ENCODE measurements at regions not wholly inside any gene's neighbourhood (a gene's known extent, or its start where the extent isn't known, plus 50 kb on each side); places are given as distances from the start of the nearest gene placed in this dataset.

- Histone ChIP-seq H3K4me1 (ENCODE audit: control insufficient read depth in 1 of 2, low read depth in 2 of 2) (no peaks in the 10 kb centered on the region), H3K9me3 (no peaks in the 10 kb centered on the region), H3K36me3 (no peaks in the 10 kb centered on the region), H3K27ac (no peak overlapping the region), H3K27me3 (replicated peaks; ENCODE audit: insufficient read depth) (no peaks in the 10 kb centered on the region), H3K4me3 (no peak overlapping the region)
- DNase-seq (ENCODE audit: low spot score) (no peak), ATAC-seq (ENCODE audit: insufficient number of reproducible peaks, low FRiP score, low read depth) (no peak)
- no peak for TF ChIP-seq CTCF (IDR thresholded peaks at IDR 0.05)
These were observed 71.5 kb upstream of the LPP start for GRCh38 chr3:188082450-188082849.

GRCh38 chr3:188083011-188083410 is 70.9 kb upstream of the LPP start:
- no peaks in the 10 kb centered on the region for H3K4me1 ChIP-seq (ENCODE audit: control insufficient read depth in 1 of 2, low read depth in 2 of 2)
- no peaks in the 10 kb centered on the region for H3K27me3 ChIP-seq (replicated peaks; ENCODE audit: insufficient read depth)
- H3K9me3 ChIP-seq, result no peaks in the 10 kb centered on the region
- no peak overlapping the region for H3K27ac ChIP-seq
- ATAC-seq (ENCODE audit: insufficient number of reproducible peaks, low FRiP score, low read depth) (no peak), DNase-seq (ENCODE audit: low spot score) (no peak)
- no peaks in the 10 kb centered on the region for H3K36me3 ChIP-seq
- no peak overlapping the region for H3K4me3 ChIP-seq
- TF ChIP-seq CTCF (IDR thresholded peaks at IDR 0.05), result no peak

GRCh38 chr3:188084752-188085583 is 69.0 kb upstream of the LPP start:
- TF ChIP-seq CTCF (IDR thresholded peaks at IDR 0.05), result no peak

GRCh38 chr3:188085584-188086560 is 68.1 kb upstream of the LPP start:
- ATAC-seq (ENCODE audit: insufficient number of reproducible peaks, low FRiP score, low read depth), result no peak
- Histone ChIP-seq H3K27ac (no peak overlapping the region), H3K4me3 (no peak overlapping the region), H3K36me3 (no peaks in the 10 kb centered on the region), H3K9me3 (no peaks in the 10 kb centered on the region), H3K27me3 (replicated peaks; ENCODE audit: insufficient read depth) (no peaks in the 10 kb centered on the region), H3K4me1 (ENCODE audit: control insufficient read depth in 1 of 2, low read depth in 2 of 2) (no peaks in the 10 kb centered on the region)
- no peak for TF ChIP-seq CTCF (IDR thresholded peaks at IDR 0.05)
- DNase-seq (ENCODE audit: low spot score), result no peak

More at GRCh38 chr3:188084752-188085583, 69.0 kb upstream of the LPP start:
- Histone ChIP-seq H3K27ac (no peak overlapping the region), H3K4me3 (no peak overlapping the region), H3K27me3 (replicated peaks; ENCODE audit: insufficient read depth) (no peaks in the 10 kb centered on the region), H3K36me3 (no peaks in the 10 kb centered on the region), H3K4me1 (ENCODE audit: control insufficient read depth in 1 of 2, low read depth in 2 of 2) (no peaks in the 10 kb centered on the region), H3K9me3 (no peaks in the 10 kb centered on the region)
- DNase-seq (ENCODE audit: low spot score) (no peak), ATAC-seq (ENCODE audit: insufficient number of reproducible peaks, low FRiP score, low read depth) (no peak)
